ENCODE measurements at regions not wholly inside any gene's neighbourhood (a gene's known extent, or its start where the extent isn't known, plus 50 kb on each side); places are given as distances from the start of the nearest gene placed in this dataset.

- no peak for TF ChIP-seq POLR2AphosphoS5 (IDR thresholded peaks at IDR 0.05; ENCODE audit: insufficient read depth, low read depth, low read length)
- TF ChIP-seq GATA2 (IDR thresholded peaks at IDR 0.05; ENCODE audit: insufficient read depth, insufficient read length, low read depth, low read length): no peak
- no peak for TF ChIP-seq CTCF (IDR thresholded peaks at IDR 0.05; ENCODE audit: extremely low read depth in 1 of 2, insufficient read depth in 1 of 2, low read depth in 1 of 2, low read length in 2 of 2)
- TF ChIP-seq MYC (IDR thresholded peaks at IDR 0.05; ENCODE audit: low read depth, low read length): no peak
- TF ChIP-seq POLR2A (IDR thresholded peaks at IDR 0.05; ENCODE audit: low read depth, low read length): no peak
- TF ChIP-seq EZH2 (IDR thresholded peaks at IDR 0.05; ENCODE audit: borderline replicate concordance, low read depth, low read length, severe bottlenecking): no peak
- TF ChIP-seq MAX (IDR thresholded peaks at IDR 0.05; ENCODE audit: insufficient read depth, insufficient read length): no peak
- no peak for TF ChIP-seq JUN (IDR thresholded peaks at IDR 0.05; ENCODE audit: borderline replicate concordance, insufficient read depth, insufficient read length, low read depth)
These were observed 548.2 kb downstream of the PDCD6IP start for GRCh38 chr3:34346656-34347055.

All from endothelial cell of umbilical vein (primary cell).